Smooth muscle cell (in vitro differentiated cells): ENCODE measurements at regions not wholly inside any gene's neighbourhood (a gene's known extent, or its start where the extent isn't known, plus 50 kb on each side); places are given as distances from the start of the nearest gene placed in this dataset.

Source experiments
- DNase-seq: peaks from one replicate; lab custom pipeline; 2025; ENCODE audit not compliant: unreplicated experiment; lab: John Stamatoyannopoulos, UW
- H2AFZ ChIP-seq: fragments of 200-600 bp; sonication (generic); 2 replicates; pipeline ENCODE4 v1.6.0; 2016; ENCODE audit warnings: antibody characterized with exemption, low read depth, mild to moderate bottlenecking
- H3F3A ChIP-seq: fragments of 200-600 bp; sonication (generic); 2 replicates; pipeline ENCODE4 v1.6.0; 2017; ENCODE audit warnings: antibody characterized with exemption, low read depth
- H3K27ac ChIP-seq: fragments of 200-600 bp; sonication (generic); 2 replicates; pipeline ENCODE4 v1.5.1; 2016; ENCODE audit warnings: low read depth, mild to moderate bottlenecking
- H3K27me3 ChIP-seq: fragments of 200-600 bp; sonication (generic); 2 replicates; pipeline ENCODE4 v1.6.1; 2016; ENCODE audit warnings: low read depth, mild to moderate bottlenecking
- H3K36me3 ChIP-seq: fragments of 200-600 bp; sonication (generic); 2 replicates; pipeline ENCODE4 v1.5.1; 2016; ENCODE audit warnings: low read depth
- H3K4me1 ChIP-seq: fragments of 200-600 bp; sonication (generic); 2 replicates; pipeline ENCODE4 v1.5.1; 2016; ENCODE audit warnings: low read depth
- H3K4me2 ChIP-seq: fragments of 200-600 bp; sonication (generic); 2 replicates; pipeline ENCODE4 v1.6.0; 2016; ENCODE audit warnings: mild to moderate bottlenecking
- H3K4me3 ChIP-seq: fragments of 200-600 bp; sonication (generic); 2 replicates; pipeline ENCODE4 v1.5.1; 2016; ENCODE audit warnings: mild to moderate bottlenecking
- H3K79me2 ChIP-seq: fragments of 200-600 bp; sonication (generic); 2 replicates; pipeline ENCODE4 v1.6.0; 2016; ENCODE audit warnings: low read depth, mild to moderate bottlenecking
- H3K9ac ChIP-seq: fragments of 200-600 bp; sonication (generic); 2 replicates; pipeline ENCODE4 v1.6.0; 2016; ENCODE audit warnings: low read depth
- H3K9me3 ChIP-seq: fragments of 200-600 bp; sonication (generic); replicated peaks from 2 replicates; pipeline ENCODE4 v1.5.1; 2016; ENCODE audit warnings: low read depth
- H4K20me1 ChIP-seq: fragments of 200-600 bp; sonication (generic); 2 replicates; pipeline ENCODE4 v1.6.0; 2016; ENCODE audit warnings: low read depth
- WGBS: methylation state at CpG from one replicate; pipeline ENCODE4 v1.1.7; 2016; ENCODE audit warnings: low lambda C conversion rate; 5-methylcytosine and 5-hydroxymethylcytosine counted together
- TF ChIP-seq, protein P1 (sequence below): fragments of 200-600 bp; sonication (generic); IDR thresholded peaks from 2 replicates; pipeline ENCODE4 v1.5.1; 2017; ENCODE audit warnings: borderline replicate concordance, mild to moderate bottlenecking, antibody characterized with exemption; ENCODE audit not compliant: insufficient read depth, poor library complexity, severe bottlenecking

DNA sequence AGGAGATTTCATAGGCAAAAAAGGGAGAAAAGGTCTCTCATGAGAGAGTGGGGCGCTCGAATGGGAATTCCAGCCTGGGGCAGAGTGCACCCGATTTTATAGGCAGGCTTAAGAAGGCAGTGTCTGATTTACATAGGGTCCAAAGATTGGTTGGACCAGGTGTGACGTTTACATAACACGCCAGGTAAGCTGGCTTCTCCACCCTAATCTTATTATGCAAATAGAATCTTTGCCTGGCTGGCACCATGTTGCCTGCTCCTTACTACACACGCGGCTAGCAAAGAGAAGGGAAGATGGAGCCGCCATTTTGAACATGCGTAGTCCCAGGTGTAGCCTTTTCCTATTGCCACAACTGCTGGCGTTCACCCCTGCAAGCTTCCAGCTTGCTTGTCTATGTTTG, 103.7 kb downstream of the SLC16A1 start:
- Histone ChIP-seq H3K79me2 (no peaks in the 10 kb centered on the region), H3K4me2 (no peak overlapping the region), H2AFZ (no peak overlapping the region), H3K27me3 (no peaks in the 10 kb centered on the region), H3K4me1 (peaks cover 4% of the 10 kb centered on the region), H3K27ac (peak overlapping the region; percentile 21), H3F3A (no peaks in the 10 kb centered on the region), H3K36me3 (no peaks in the 10 kb centered on the region), H3K9me3 (no peaks in the 10 kb centered on the region), H3K4me3 (no peak overlapping the region), H3K9ac (no peak overlapping the region), H4K20me1 (no peaks in the 10 kb centered on the region)
- 91% methylated on average over 10 of the region's 10 CpGs for WGBS
- TF ChIP-seq, protein P1, sequence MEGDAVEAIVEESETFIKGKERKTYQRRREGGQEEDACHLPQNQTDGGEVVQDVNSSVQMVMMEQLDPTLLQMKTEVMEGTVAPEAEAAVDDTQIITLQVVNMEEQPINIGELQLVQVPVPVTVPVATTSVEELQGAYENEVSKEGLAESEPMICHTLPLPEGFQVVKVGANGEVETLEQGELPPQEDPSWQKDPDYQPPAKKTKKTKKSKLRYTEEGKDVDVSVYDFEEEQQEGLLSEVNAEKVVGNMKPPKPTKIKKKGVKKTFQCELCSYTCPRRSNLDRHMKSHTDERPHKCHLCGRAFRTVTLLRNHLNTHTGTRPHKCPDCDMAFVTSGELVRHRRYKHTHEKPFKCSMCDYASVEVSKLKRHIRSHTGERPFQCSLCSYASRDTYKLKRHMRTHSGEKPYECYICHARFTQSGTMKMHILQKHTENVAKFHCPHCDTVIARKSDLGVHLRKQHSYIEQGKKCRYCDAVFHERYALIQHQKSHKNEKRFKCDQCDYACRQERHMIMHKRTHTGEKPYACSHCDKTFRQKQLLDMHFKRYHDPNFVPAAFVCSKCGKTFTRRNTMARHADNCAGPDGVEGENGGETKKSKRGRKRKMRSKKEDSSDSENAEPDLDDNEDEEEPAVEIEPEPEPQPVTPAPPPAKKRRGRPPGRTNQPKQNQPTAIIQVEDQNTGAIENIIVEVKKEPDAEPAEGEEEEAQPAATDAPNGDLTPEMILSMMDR = no peak
- DNase-seq = no peak

DNA sequence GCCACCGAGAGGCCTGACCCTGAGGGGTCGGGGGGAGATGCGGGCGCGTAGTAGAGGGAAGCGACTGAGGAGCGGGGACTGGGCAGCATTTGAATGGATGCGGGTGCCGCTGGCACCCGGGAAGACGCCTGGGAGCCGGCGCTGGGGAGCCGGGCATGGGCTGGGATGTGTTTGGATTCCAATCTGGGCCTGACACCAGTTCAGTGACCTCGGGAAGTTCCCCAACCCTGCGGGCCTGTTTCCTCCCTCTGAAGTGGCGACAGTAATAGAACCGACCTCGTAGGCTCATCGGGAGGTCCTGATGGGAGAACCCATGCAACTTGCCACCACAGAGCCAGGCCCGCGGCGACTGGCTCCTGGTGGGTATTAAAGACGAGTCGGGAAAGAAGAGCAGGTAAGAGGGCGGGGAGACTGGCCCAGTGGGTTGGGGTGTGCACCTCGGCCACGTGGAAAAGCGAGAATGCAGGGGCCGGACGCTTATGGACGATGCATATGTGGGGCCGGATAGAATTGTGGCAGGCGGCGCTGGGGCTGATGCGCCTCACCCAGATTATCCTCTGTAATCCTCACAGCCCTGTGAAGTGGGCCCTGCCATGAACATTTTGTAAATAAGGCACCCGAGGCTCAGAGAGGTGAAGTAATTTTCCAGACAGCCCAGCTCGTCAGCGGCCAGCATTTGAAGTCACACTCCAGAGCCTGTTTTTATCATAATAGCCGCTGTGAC, 105.8 kb downstream of the SLC16A1 start:
- H3K36me3 ChIP-seq = no peaks in the 10 kb centered on the region
- peak overlapping the region; percentile 60 for H3K9ac ChIP-seq
- TF ChIP-seq, protein P1 = no peak
- H3K27ac ChIP-seq = no peak overlapping the region
- no peaks in the 10 kb centered on the region for H4K20me1 ChIP-seq
- peaks cover 4% of the 10 kb centered on the region for H3K4me1 ChIP-seq
- H3K4me3 ChIP-seq = peak overlapping the region; percentile 58
- 23% methylated on average over 40 of the region's 40 CpGs for WGBS
- no peak for DNase-seq
- no peaks in the 10 kb centered on the region for H3K9me3 ChIP-seq
- H3K27me3 ChIP-seq = no peaks in the 10 kb centered on the region
- peak overlapping the region; percentile 96 for H2AFZ ChIP-seq
- no peaks in the 10 kb centered on the region for H3F3A ChIP-seq
- H3K79me2 ChIP-seq = no peaks in the 10 kb centered on the region
- H3K4me2 ChIP-seq = peak overlapping the region; percentile 88

DNA sequence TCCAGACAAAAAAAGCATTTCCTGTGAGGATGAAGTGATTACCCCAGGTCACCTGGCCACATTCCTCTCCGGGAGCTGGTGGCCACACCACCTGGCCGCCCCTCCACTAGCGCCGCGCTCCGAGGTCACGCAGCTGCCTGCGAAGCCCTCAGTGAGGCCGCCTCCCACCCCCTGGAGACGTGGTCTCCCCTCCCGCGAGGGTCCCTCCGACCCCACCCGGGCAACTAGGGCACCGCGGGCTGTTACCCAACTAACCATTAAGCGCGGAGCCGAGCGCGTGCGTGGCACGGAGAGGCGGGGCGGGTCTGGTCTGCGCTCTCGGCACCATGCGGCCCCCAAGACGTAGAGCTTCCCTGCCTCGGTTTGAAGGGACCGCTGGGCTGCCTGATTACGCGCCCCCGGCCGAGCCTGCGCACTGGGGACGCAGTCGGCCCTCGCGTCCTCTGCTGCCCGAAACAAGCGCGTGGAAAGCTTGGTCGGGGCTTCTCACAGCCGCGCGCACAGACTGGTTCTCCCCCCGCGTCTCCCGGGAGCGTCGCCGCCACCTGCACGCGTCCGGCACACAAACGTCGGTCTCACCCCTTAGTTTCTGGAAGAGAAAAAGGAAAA, 106.5 kb downstream of the SLC16A1 start:
- TF ChIP-seq, protein P1 = no peak

More for the DNA sequence above, 106.5 kb downstream of the SLC16A1 start:
- Histone ChIP-seq H3F3A (no peaks in the 10 kb centered on the region), H3K79me2 (no peaks in the 10 kb centered on the region), H3K9me3 (no peaks in the 10 kb centered on the region), H3K27ac (no peak overlapping the region), H3K4me3 (peak overlapping the region; percentile 58), H4K20me1 (no peaks in the 10 kb centered on the region), H3K36me3 (no peaks in the 10 kb centered on the region), H2AFZ (peak overlapping the region; percentile 96), H3K4me1 (peaks cover 4% of the 10 kb centered on the region), H3K27me3 (no peaks in the 10 kb centered on the region), H3K9ac (peak overlapping the region; percentile 60), H3K4me2 (peak overlapping the region; percentile 88)
- peak; percentile 10 for DNase-seq
- 2% methylated on average over 45 of the region's 58 CpGs for WGBS
